ENCODE measurements at regions not wholly inside any gene's neighbourhood (a gene's known extent, or its start where the extent isn't known, plus 50 kb on each side); places are given as distances from the start of the nearest gene placed in this dataset.

- TF ChIP-seq RAD21 (IDR thresholded peaks at IDR 0.05; ENCODE audit: low read length) (no peak), FOS (IDR thresholded peaks at IDR 0.05; ENCODE audit: low read depth, low read length) (no peak), RFX5 (IDR thresholded peaks at IDR 0.05; ENCODE audit: low read depth, low read length) (no peak), POLR2A (IDR thresholded peaks at IDR 0.05; ENCODE audit: low read depth, low read length) (no peak), SMC3 (IDR thresholded peaks at IDR 0.05; ENCODE audit: low read depth, low read length) (no peak), MAFK (IDR thresholded peaks at IDR 0.05; ENCODE audit: low read depth, low read length) (no peak), MAZ (IDR thresholded peaks at IDR 0.05; ENCODE audit: borderline replicate concordance, low read depth, low read length) (no peak), USF2 (IDR thresholded peaks at IDR 0.05; ENCODE audit: low read depth, low read length) (no peak), NFE2L2 (IDR thresholded peaks at IDR 0.05; ENCODE audit: low read depth, low read length) (no peak), CHD1 (IDR thresholded peaks at IDR 0.05; ENCODE audit: low read depth, low read length) (no peak), CEBPB (IDR thresholded peaks at IDR 0.05; ENCODE audit: low read depth, low read length) (no peak), RCOR1 (IDR thresholded peaks at IDR 0.05; ENCODE audit: insufficient replicate concordance, low read length) (no peak)
- TF ChIP-seq, protein P1, sequence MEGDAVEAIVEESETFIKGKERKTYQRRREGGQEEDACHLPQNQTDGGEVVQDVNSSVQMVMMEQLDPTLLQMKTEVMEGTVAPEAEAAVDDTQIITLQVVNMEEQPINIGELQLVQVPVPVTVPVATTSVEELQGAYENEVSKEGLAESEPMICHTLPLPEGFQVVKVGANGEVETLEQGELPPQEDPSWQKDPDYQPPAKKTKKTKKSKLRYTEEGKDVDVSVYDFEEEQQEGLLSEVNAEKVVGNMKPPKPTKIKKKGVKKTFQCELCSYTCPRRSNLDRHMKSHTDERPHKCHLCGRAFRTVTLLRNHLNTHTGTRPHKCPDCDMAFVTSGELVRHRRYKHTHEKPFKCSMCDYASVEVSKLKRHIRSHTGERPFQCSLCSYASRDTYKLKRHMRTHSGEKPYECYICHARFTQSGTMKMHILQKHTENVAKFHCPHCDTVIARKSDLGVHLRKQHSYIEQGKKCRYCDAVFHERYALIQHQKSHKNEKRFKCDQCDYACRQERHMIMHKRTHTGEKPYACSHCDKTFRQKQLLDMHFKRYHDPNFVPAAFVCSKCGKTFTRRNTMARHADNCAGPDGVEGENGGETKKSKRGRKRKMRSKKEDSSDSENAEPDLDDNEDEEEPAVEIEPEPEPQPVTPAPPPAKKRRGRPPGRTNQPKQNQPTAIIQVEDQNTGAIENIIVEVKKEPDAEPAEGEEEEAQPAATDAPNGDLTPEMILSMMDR (conservative IDR thresholded peaks at IDR 0.05; ENCODE audit: low read depth, low read length): no peak
Measured at GRCh38 chr17:71909155-71909554, 211.7 kb upstream of the SOX9 start.

Data from IMR-90 (cell line).